ENCODE measurements at regions not wholly inside any gene's neighbourhood (a gene's known extent, or its start where the extent isn't known, plus 50 kb on each side); places are given as distances from the start of the nearest gene placed in this dataset.
"Not testable (repeated sequence)": the region's sequence is repeated elsewhere in the genome, so short reads cannot be mapped to it uniquely, and the experiment has no call there.

DNA sequence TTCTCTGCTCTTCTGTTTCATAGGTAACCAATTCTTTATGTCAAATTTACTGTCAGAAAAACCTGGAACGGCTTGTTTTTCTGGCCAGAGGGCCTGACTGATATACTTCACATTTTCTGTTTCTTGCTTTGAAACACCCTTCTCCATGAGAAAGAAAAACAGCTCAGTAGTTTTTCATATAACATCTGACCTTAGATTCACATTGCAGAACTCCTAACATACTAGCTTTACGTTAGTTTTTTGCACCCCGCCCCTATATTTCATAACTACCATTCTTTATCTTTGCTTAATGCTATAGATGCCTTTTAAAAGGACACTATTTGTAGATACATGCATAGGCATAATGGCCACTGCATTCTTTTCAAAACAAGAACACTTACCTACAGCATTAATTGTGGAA, 83.9 kb upstream of the TSC22D2 start:
- ChIA-PET CTCF (interaction anchor here (0.9 kb wide), 1 partner anchor 96 kb away, joined by 3 read pairs; no protein-coding TSS in a partner anchor), POLR2A (no interaction called here)
- no peak overlapping the region for H3K4me3 ChIP-seq (ENCODE audit: low read depth, low read length)
- H3K36me3 ChIP-seq (ENCODE audit: control insufficient read depth, insufficient read depth, low read length): no peaks in the 10 kb centered on the region
- DNase-seq (ENCODE audit: low read depth): no peak
- TF ChIP-seq, protein P1, sequence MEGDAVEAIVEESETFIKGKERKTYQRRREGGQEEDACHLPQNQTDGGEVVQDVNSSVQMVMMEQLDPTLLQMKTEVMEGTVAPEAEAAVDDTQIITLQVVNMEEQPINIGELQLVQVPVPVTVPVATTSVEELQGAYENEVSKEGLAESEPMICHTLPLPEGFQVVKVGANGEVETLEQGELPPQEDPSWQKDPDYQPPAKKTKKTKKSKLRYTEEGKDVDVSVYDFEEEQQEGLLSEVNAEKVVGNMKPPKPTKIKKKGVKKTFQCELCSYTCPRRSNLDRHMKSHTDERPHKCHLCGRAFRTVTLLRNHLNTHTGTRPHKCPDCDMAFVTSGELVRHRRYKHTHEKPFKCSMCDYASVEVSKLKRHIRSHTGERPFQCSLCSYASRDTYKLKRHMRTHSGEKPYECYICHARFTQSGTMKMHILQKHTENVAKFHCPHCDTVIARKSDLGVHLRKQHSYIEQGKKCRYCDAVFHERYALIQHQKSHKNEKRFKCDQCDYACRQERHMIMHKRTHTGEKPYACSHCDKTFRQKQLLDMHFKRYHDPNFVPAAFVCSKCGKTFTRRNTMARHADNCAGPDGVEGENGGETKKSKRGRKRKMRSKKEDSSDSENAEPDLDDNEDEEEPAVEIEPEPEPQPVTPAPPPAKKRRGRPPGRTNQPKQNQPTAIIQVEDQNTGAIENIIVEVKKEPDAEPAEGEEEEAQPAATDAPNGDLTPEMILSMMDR (IDR thresholded peaks at IDR 0.05; ENCODE audit: insufficient read depth, low read depth, low read length): no peak
- no peaks in the 10 kb centered on the region for H3K27me3 ChIP-seq (ENCODE audit: control insufficient read depth, insufficient read depth, low read length)

DNA sequence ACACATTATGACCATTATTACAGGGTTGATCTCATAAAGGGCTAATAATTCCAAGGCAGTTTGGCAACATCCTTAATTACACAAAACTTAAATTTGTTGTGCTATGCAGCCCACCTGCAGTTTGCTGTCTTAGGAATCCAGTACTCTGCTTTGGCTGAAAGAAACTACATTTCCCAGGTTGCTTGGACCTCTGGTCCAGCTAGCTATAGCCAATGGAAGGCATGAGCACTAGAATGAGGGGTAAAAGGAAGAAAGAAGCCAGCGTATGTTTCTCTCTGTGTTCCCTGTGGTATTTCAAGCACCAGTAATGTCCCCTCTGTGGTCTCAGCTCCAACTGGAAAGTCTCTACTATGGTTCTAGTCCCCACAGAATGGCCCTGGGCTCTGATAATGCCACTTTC, 84.3 kb upstream of the TSC22D2 start:
- DNase-seq (ENCODE audit: low read depth): no peak
- Histone ChIP-seq H3K36me3 (ENCODE audit: control insufficient read depth, insufficient read depth, low read length) (no peaks in the 10 kb centered on the region), H3K27me3 (ENCODE audit: control insufficient read depth, insufficient read depth, low read length) (no peaks in the 10 kb centered on the region), H3K4me3 (ENCODE audit: low read depth, low read length) (no peak overlapping the region)
- TF ChIP-seq, protein P1 (IDR thresholded peaks at IDR 0.05; ENCODE audit: insufficient read depth, low read depth, low read length): no peak
- CTCF ChIA-PET: interaction anchor here (0.9 kb wide), 1 partner anchor 96 kb away, joined by 3 read pairs; no protein-coding TSS in a partner anchor
- POLR2A ChIA-PET: no interaction called here

DNA sequence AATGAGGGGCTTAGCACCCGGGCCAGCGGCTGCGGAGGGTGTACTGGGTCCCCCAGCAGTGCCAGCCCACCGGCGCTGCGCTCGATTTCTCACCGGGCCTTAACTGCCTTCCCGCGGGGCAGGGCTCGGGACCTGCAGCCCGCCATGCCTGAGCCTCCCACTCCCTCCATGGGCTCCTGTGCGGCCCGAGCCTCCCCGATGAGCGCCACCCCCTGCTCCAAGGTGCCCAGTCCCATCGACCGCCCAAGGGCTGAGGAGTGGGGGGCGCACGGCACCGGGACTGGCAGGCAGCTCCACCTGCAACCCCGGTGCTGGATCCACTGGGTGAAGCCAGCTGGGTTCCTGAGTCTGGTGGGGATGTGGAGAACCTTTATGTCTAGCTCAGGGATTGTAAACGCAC, 85.0 kb upstream of the TSC22D2 start:
- POLR2A ChIA-PET; CTCF ChIA-PET; H3K27me3 ChIP-seq (ENCODE audit: control insufficient read depth, insufficient read depth, low read length): not testable (repeated sequence)

DNA sequence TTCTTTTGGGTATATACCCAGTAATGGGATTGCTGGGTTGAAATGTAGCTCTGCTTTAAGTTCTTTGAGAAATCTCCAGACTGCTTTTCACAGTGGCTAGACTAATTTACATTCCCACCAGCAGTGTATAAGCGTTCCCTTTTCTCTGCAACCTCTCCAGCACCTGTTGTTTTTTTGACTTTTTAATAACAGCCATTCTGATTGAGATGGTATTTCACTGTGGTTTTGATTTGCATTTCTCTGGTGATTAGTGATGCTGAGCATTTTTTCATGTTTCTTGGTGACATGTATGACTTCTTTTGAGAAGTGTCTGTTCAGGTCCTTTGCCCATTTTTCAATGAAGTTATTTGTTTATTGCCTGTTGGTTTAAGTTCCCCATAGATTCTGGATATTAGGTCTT, 87.1 kb upstream of the TSC22D2 start:
- DNase-seq (ENCODE audit: low read depth); H3K36me3 ChIP-seq (ENCODE audit: control insufficient read depth, insufficient read depth, low read length); POLR2A ChIA-PET; H3K27me3 ChIP-seq (ENCODE audit: control insufficient read depth, insufficient read depth, low read length); H3K4me3 ChIP-seq (ENCODE audit: low read depth, low read length): not testable (repeated sequence)
- CTCF ChIA-PET: interaction anchor here (1.1 kb wide), 1 partner anchor 88 kb away, joined by 4 read pairs; no protein-coding TSS in a partner anchor

More for the DNA sequence above, 85.0 kb upstream of the TSC22D2 start:
- not testable (repeated sequence) for DNase-seq (ENCODE audit: low read depth); H3K36me3 ChIP-seq (ENCODE audit: control insufficient read depth, insufficient read depth, low read length); H3K4me3 ChIP-seq (ENCODE audit: low read depth, low read length)

DNA sequence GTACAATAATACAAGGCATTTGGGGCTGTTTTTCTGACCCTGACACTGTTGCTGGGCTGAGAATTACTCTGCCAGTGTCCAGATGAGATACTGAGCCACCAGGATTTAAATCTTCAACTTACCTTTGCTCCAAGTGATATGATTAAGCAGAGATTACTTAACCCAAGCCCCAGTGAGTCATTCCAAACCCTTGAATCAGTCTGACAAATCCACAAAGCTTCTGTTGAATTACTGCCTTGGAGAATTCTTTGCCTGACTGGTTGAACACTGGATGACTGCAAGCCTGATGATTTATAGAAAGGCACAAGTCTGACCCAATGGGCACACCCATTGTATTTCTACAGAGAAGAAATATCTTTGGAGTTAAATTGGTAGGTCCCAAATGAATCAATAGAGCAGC, 88.2 kb upstream of the TSC22D2 start:
- DNase-seq (ENCODE audit: low read depth): peak; percentile 80
- H3K4me3 ChIP-seq (ENCODE audit: low read depth, low read length): no peak overlapping the region
- H3K36me3 ChIP-seq (ENCODE audit: control insufficient read depth, insufficient read depth, low read length): no peaks in the 10 kb centered on the region
- POLR2A ChIA-PET: no interaction called here
- CTCF ChIA-PET: interaction anchor here (1.2 to 1.4 kb wide), 3 partner anchors 12 to 92 kb away, joined by 3 read pairs; no protein-coding TSS in a partner anchor
- TF ChIP-seq, protein P1 (IDR thresholded peaks at IDR 0.05; ENCODE audit: insufficient read depth, low read depth, low read length): no peak
- H3K27me3 ChIP-seq (ENCODE audit: control insufficient read depth, insufficient read depth, low read length): no peaks in the 10 kb centered on the region

DNA sequence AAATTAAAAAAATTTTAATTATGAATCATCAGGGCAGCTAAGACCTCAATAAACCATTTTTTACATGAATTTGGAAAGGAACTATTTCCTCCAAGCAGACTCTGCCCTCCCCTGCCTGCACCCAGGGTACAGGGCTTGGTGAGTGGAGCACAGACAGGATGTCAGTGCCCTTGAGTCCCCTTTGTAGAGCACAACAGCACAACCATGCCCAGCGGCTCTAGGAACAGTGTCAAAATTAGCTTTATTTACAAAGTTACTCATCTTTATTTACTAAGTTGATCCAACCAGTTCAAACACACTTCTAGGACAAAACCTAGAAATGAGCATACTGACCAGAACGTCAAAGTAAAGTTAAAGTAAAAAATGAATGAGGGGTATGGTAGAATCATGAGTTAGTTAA, 90.6 kb upstream of the TSC22D2 start:
- Histone ChIP-seq H3K36me3 (ENCODE audit: control insufficient read depth, insufficient read depth, low read length) (no peaks in the 10 kb centered on the region), H3K4me3 (ENCODE audit: low read depth, low read length) (no peak overlapping the region), H3K27me3 (ENCODE audit: control insufficient read depth, insufficient read depth, low read length) (no peaks in the 10 kb centered on the region)
- no peak for DNase-seq (ENCODE audit: low read depth)
- TF ChIP-seq, protein P1 (IDR thresholded peaks at IDR 0.05; ENCODE audit: insufficient read depth, low read depth, low read length): no peak
- POLR2A ChIA-PET: no interaction called here
- CTCF ChIA-PET: no interaction called here
